Activated gamma-delta T cell treated with Interleukin-2 at 50 U/mL for 16 hours (primary cell): ENCODE measurements at regions not wholly inside any gene's neighbourhood (a gene's known extent, or its start where the extent isn't known, plus 50 kb on each side); places are given as distances from the start of the nearest gene placed in this dataset.

Source experiments
- DNase-seq: peaks from one replicate; pipeline ENCODE4 v3.0.0-alpha.2; 2020

DNA sequence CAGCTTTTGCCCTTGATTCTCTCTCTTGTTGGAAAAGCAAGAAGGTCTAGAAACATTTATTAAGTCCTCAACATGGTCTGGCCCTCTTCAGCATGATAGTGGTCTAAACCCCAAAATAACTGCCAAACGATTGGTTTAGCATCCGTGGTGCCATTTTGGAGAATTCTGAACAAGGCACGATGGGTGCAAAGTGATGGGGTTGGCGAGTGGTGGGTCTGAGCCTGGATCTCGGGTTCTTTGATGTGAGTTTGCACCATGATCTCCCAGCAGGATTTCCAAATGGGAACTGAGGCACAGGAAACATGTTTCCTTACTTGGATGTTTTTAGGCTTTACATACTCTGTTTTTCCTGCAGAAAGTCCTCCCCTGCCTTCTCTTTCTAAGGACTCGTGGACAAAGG, 240.3 kb downstream of the MYCN start:
- DNase-seq = no peak

DNA sequence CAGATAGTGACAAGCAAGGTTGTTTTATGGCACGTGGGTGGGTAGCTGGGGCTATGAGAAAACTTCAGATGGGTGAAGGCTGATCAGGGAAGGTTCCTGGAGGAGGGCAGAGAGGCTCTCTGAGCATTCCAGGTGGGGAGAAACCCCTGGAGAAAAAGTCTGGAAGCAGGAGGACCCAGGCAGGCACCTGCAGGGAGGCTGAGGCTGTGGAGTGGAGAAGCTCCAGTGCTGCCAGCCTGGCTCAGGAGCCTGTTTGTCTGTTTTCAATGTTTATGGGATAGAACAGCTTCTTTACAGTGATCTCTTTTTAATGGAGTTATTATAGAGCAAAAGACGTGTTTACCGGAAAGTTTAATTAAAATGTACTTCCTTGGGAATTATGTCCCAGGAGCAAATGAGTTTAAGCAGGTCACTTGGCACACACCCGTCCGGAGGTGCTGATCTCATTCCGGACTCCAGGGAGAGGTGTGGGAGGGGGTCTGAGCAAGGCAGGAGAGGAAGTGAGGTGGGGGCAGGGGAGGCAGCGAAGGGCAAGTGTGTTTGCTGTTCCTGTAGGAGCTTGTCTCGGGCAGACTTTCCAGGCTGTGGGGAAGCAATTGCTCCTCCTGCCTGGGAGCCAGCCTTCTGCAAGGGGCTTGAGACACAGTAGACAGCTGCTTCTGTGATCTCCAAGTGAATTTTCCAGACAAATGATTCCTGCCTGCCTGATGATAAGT, 239.5 kb downstream of the MYCN start:
- no peak for DNase-seq

DNA sequence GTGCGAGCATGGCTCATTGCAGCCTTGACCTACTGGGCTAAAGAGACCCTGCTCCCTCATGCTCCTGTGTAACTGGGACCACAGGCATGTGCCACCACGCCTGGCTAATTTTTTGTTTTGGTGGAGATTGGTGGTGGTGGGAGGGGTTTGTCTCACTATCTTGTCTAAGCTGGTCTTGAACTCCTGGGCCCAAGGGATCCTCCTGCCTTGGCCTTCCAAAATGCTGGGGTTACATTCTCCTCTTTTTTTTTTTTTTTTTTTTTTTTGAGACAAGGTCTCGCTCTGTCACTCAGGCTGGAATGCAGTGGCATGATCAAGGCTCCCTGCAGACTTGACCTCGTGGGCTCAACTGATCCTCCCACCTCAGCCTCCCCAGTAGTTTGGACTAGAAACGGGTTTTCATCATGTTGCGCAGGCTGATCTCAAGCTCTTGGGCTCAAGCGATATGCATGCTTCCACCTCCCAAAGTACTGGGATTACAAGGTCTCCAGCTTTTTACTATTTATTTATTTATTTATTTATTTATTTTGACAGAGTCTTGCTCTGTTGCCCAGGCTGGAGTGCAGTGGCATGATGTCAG, 238.3 kb downstream of the MYCN start:
- DNase-seq = no peak

DNA sequence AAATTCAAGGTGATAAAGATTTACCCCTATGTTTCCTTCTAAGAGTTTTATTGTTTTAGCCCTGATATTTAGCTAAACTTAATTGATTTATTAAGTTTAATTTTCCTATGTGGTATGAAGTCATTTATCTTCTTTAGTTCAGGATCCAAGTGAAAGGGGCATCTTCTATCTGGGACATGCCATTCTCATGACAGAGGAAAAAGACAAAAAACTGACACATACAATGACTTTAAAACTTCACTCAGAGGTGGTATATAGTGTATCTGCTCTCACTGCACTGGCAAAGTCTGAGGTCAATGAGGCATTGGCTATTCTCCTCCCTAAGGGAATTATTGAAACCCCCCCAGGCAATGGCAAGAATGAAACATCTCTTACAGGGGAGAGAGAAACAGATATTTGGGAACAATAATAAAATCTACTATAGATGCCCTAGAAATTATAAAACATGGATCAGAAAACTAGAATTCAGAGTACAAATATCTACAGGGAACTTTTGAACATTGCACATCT, 237.4 kb downstream of the MYCN start:
- no peak for DNase-seq

DNA sequence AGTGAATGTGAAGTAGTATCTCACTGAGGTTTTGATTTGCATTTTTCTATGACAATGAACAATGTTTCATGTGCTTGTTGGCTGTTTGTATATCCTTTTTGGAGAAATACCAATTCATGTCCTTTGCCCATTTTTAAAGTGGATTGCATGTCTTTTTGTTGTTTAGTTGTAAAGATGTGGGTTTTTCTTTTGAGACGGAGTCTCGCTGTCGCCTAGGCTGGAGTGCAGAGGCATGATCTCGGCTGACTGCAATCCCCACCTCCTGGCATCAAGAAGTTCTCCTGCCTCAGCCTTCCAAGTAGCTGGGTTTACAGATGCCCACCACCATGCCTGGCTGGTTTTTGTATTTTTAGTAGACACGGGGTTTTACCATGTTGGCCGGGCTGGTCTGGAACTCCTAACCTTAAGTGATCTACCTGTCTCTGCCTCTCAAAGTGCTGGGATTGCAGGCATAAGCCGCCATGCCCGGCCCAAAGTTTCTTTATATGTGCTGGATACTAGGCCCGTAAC, 236.7 kb downstream of the MYCN start:
- no peak for DNase-seq

DNA sequence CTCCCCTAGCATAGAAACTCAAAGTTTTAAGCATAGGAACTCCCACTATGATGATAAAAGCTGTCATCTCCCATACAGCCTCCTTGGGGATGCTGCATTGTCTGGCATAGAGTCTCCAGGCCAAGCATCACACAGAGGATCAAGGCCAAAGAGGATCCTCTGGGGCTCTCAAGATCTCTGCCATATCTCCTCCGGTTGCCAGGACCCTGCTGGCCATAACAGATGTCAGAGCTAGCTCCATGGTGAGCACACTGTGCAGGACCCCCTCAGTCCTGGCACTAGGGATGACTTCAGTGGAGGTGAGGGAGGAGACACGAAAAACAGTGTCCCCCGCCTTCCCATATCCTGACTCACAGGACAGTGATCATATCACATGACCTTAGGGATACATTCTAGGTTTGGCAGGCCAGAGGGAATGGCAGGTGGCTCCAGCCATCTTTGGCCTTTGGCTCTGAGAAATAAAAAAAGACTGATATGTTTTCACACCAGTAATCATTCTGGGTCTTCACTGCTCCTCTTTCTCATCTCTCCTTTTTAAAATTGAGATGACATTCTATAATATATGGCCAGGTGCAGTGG, 235.0 kb downstream of the MYCN start:
- no peak for DNase-seq

DNA sequence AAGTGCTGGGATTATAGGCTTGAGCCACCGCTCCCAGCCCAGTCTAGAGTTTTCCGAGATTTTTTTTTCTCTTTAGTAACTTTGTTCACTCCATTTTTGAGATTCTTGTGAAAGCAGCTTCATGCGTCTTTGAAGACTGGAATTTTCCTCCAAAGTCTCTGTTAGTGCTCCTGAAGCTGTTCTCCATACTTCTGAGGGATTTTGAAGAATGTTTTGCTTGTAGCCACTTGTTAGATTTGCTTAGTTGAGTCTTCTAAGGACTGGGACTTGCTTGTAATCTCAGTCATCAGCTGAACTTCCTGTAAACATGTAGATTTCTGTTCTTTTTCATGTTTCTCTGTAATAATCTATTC, 234.3 kb downstream of the MYCN start:
- no peak for DNase-seq

DNA sequence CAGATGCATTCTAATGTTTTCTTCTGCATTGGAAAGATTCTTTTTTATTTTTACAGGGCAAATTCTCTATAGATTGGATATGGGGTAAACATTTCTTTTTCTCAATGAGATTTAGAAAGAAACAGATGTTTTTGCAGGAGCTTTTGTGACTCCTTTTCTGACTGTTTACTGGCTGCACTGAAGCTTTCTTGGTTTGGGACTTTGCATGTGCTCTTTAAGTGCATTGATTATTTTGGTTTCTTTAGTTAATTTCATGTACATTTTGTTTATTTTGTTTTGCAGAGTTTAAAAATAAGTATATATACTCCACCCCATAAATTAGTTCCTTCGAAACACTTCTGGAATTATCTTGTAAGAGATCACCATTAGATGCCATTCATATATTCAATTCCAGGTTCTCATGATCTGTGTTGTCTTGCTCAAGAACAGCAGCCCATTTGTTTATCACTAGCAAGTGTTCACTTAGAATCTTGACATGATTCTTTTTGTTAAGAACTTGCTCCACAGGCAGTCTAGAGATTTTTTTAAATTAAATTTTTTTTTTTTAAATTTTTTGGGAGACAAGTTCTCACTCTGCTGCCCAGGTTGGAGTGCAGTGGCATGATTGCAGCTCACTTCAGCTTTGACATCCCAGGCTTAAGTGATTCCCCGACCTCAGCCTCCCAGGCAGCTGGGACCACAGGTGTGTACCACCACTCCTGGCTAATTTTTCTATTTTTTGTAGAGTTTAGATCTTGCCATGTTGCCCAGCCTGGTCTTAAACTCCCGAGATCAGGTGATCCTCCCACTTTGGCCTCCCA, 233.7 kb downstream of the MYCN start:
- no peak for DNase-seq

DNA sequence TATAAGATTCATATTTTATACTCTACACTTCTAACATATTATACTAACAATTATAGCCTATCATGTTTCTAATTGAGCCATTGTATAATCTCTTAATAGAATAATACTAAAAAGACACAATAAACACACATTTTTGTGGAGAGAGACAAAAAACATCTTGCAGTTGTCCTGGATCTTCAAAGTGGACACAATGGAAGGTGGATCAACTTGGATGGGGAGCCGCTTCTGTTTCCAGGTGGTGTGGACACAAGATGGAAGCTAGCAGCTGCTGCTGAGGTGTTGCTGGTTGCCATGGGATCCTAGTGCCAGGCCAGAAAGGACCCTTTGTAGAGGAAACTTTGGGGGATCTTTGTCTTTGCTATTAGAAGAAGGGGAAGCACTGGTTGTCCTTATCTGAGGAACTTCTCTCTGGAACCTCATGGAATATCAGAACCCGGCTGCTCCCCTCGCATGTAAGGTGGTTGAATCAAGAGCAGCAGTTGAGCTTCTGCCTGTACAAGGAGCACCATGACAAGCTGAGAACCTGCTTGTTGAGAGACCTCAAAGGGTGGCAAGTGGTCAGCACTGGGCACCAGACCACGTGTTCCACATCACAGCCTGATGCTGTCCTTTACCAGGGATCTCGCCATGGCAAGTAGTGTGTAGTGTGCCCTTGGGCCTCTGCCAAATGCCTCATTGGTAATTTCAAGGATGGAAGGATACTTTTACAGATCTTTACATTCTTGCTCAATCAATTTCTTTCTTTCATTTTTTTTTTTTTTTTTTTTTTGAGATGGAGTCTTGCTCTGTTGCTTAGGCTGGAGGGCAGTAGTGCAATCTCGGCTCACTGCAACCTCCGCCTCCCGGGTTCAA, 232.2 kb downstream of the MYCN start:
- no peak for DNase-seq

DNA sequence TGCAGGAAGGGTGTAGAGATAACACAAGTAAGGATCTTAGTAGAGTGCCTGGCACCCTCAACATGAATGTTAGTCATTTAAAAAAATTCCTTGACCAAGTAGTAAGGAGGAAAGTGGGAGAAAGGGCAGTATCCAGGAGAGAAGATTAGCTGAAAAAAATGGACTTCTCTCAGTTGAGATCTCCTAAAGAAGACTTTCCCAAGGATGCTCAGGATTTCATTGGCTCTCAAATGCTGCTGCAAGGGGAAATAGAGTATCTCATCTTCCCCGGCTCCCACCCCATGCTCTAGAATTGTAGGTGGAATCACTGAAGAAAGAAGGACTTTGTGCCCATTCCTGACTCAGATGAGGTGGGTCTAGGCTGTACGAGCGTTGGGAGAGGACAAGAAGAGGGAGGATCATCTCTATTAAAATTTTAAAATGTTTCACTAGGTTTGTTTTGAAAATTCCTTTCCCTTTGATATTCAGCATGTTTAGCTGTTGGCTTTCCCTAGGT, 231.1 kb downstream of the MYCN start:
- DNase-seq = no peak

DNA sequence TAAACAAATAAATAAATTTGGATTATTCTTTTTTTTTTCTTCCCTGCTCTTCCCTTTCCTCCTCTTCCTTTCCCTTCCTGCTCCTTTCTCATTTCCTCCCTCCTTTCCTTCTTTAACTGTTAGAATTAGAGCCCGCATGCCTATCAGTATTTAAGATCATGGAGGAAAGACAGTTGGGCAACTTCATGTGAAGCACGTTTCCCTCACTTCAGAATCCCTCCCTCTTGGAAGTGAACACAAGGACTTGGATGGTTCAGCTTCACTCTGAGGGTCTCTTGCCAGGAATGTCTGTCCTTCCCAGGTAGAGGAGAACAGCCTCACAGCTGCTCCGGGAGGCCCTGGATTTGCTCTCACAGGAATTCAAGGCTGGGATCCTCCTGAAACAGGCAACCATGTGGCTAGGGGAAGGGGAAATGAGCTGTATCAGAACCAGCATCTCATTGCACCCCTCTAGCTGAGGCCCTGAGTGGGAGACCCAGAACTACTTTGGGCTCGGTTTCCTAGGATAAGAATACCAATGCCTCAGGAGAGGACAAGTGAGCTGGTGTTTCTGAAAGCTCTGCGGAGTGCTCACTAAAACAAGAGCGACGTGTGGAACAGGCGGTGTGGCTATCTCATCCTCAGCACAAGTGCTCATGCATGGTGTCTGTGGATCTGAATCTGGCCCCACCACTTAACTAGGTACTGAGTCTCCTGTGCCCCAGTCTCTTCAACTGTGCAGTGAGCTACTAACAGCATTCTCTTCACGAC, 230.5 kb downstream of the MYCN start:
- no peak for DNase-seq

DNA sequence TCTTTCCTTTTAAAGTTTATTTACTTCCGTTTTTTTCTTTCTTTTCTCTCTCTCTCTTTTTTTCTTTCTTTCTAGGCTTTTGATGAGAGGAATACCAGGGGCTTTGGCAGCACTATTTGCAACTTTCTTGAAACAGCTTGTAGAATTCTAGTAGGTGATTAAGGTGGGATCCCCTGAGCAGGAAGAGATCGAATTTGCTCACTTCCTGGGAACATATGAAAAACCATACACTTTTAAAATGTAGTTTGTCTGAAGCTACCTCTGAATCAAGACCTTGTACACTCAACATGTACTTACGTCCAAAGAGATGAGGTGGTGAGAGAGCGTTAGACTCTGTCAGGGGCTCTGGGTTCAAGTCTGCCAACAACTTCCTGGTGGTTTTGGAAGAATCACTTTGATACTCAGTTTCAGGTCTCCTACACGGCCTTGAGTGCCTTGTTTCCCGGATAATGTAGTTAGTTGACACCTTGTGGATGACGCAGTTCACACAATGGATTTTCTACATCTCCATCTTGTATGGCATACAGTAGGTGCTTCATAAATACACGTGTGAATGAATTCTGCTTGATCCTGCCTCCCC, 229.1 kb downstream of the MYCN start:
- DNase-seq = no peak

DNA sequence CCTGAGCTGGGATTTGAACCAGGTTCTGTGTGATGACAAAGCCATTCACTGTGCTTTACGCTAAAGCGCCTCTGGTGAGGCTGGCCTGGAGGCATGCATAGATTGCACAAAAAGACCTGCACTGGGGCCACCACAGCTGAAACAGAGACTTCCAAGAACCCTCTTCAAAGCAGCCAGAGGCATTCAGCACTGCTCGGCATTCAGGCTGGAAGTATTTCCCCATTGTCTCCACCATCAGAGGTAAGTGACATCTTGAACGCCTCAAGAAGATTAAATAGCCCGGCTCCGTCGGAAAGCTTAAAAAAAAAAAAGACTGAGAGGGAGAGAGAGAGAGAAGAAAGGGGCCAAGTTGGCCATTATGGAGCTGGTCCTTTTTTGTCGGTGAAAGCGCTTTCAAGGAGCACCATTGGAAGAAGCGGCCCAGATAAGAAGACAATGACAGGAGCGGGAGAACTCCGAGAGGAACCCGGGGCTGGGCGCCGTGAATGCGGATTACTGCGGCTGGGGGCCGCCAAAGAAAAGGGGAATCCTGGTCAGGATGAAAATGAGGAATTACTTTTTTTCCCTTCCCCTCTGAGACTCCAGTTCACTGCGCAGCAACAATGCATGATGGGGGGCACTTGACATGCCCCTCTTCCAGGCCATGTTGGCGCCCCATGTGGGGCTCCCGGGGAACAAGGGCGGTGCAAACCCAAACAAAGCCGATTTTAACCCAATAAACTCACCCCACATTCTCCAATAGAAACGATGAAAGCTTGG, 228.3 kb downstream of the MYCN start:
- DNase-seq = no peak

DNA sequence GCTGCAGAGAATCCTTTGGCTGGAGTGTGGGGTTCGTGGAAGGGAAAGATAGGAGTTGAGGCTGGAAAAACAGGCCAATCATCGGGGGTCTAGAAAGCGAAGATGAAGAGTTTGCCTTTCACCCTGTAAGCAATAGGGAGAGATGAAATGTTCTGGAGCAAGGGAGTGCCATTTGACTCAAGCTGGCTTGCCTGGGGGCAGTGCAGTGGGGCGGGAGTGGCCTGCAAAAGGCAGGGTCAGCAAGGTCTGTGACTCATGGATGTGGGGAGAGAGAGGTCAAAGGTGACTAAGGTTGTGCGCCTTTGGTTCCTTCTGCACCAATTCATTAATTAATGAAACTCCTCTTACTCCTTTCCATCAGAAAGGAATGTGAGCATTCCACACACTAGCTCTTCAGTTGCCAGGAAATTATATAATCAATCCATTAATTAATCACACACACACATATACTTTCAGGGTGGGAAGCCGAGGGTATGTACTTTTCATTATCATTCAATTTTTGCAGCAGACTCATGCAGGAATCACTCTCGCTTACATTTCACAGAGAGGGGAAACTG, 227.6 kb downstream of the MYCN start:
- no peak for DNase-seq

DNA sequence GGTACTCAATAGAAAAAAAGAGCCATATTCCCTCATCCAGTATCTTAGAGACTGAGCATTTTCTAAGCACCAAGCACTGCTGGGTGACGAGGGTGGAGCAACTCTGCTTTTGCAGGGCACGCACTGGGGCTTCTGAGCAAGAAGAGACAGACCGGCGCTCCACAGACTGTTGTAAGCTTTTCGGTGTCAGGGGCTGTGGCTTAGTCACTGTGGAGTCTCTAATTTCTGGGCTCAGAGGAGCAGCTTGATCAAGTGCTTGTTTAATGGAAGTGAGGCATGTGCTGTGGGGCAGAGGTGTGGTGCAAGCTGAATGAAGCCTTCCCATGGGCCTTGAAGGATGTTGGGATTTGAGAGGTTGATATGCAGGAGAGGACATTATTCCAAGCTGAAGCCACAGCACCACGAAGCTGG, 227.1 kb downstream of the MYCN start:
- no peak for DNase-seq

DNA sequence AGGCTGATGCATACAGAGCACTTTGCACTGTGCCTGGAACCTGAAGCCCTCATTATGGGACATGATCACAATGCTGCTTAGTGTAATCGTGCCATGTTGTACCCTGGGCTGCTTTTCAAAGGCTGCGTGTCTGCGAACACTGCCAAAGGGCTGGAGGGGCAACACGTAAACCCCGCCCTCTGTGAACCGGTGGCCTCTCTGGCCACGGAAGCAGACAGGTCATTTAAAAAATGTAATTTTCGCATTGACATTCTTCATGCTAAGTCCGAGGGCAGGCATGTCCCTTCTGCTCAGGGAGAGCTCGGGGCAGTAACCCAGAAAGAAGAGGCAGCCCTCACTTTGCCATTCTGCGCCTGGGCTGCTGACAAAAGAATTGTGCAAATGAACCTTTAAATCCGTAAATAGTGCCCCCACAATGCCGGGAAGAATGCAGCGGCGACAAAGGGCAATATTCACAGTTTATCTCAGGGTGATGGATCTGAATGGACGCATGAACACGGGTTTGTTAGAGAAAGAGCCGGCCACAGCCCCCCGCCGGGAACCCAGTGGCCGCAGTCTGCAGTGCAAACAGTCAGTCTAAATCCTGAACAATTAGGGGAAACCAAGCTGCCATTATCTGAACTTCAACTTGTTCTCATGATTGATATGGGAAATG, 226.1 kb downstream of the MYCN start:
- no peak for DNase-seq

DNA sequence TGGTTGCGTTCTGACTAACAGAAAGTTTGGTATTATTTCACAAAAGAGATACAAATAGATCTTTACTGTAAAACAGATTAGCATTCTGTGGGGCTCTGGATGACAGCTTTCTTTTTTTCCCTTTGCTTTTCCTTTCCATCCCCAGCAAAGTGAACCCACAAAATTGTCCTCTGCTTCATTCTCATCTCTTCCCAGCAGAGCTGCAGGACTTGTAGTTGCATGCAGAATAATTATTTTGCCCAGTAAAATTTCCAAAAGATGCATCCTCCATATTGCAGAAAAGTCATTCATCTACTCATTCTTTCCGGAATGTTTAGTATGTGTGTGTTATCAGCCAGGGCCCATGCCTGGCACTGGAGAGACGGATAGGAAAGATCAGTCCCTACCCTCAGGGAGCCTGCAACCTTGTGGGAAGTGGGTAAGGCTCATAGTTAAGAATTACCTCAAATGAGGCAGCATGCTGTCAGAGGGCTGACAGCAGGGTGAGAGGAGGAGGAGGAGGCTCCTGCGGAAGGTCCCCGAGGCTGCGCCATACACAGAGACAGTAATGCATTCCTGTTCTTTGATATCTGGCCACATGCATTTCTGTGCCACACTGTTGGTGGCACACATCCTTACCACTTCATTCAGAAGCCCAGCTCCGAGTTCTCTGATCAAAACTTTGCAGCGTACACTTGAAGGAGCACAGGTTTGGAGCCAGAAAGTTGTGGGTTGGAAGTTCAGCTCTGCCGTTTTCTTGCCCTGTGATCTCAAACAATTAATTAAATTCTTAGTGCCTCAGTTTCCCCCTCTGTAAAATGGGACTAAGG, 225.4 kb downstream of the MYCN start:
- DNase-seq = no peak

DNA sequence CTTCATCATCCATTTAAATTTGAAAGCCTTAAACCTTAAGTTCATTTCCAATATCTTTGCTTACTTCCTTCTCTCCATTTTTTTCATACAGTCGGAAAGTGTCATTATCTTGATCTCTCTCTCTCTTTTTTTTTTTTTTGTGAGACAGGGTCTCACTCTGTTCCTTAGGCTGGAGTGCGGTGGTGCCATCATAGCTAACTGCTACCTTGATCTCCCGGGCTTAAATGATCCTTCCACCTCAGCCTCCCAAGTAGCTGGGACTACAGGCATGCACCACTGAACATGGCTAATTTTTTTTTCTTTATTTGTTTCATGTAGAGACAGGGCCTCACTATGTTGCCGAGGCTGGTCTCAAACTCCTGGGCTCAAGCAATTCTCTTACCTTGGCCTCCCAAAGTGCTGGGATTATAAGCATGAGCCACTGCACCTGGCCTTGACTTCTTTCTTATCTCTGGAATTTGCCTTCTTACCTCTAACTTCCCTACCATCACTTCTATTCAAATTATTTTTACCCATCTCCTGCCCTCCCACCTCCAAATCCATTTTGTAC, 222.2 kb downstream of the MYCN start:
- DNase-seq = no peak
